Activated T-cell treated with anti-CD3 and anti-CD28 coated beads, Interleukin-2, amount 50 U/mL, for 4 hours (primary cell): ENCODE measurements at regions not wholly inside any gene's neighbourhood (a gene's known extent, or its start where the extent isn't known, plus 50 kb on each side); places are given as distances from the start of the nearest gene placed in this dataset.
"Not testable (repeated sequence)": the region's sequence is repeated elsewhere in the genome, so short reads cannot be mapped to it uniquely, and the experiment has no call there.

Source experiments
- ATAC-seq, 2 donors: fragments of 200-7000 bp; cut with Tn5 transposase; one replicate each; pipeline ENCODE4 v1.10.0; 2021
- DNase-seq: peaks from one replicate; pipeline ENCODE4 v3.0.0-alpha.2; 2020
- H3K27me3 Mint-ChIP-seq: one replicate; pipeline ENCODE4 v1.8.0; 2021; ENCODE audit warnings: low read depth, mixed read lengths
- H3K36me3 Mint-ChIP-seq: one replicate; pipeline ENCODE4 v1.8.0; 2022; ENCODE audit warnings: mixed read lengths; ENCODE audit not compliant: insufficient read depth
- H3K4me1 Mint-ChIP-seq: one replicate; pipeline ENCODE4 v1.8.0; 2021; ENCODE audit warnings: low read depth, mixed read lengths
- H3K4me3 Mint-ChIP-seq: one replicate; pipeline ENCODE4 v1.8.0; 2021; ENCODE audit warnings: mild to moderate bottlenecking, moderate library complexity, mixed read lengths
- H3K9me3 Mint-ChIP-seq: one replicate; pipeline ENCODE4 v1.8.0; 2021; ENCODE audit warnings: mixed read lengths

DNA sequence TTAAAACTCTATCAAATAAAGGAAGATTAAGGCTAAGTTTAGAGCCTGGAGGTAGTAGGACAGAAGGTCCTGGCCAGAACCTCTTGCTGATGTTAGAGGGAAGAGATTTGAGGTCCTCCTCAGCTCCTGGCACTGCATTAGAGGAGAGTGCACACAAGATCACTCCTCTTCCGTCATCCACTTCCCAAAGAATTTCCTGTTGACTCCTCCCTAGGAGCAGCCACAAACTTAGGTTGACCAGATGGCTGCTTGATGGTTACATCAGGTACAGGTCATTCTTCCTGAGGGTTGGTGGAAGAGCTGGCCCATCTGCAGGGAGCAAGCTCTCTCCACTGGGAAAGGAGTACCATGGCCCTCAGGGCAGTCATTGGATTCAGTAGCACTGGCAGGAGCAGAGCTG is 93.9 kb upstream of the IL33 start:
- DNase-seq = no peak
- peaks cover 10% of the 10 kb centered on the region for H3K27me3 Mint-ChIP-seq
- no peaks in the 10 kb centered on the region for H3K4me1 Mint-ChIP-seq
- H3K9me3 Mint-ChIP-seq = no peaks in the 10 kb centered on the region
- ATAC-seq = no peak
- H3K36me3 Mint-ChIP-seq = no peaks in the 10 kb centered on the region
- H3K4me3 Mint-ChIP-seq = no peak overlapping the region

DNA sequence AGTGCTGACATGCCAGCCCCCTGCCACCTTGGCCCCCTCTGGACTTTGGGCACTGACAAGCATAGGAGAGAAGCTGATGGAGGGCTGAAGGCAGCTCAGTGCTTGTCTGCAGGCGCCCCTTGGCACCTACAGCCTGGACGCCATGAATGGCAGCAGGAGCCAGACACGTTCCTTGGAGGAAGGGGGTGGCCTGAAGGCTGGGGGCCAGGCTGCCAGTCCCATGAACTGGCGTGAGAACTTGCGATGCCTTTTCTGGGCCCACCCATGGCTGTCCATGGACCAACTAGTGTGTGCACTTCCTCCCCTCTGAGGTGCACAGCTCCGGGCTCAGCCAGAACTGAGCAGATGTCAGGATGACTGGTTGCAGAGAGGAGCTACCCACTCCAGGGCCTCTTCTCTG is 99.0 kb upstream of the RANBP6 start:
- no peaks in the 10 kb centered on the region for H3K27me3 Mint-ChIP-seq
- DNase-seq = no peak
- H3K36me3 Mint-ChIP-seq = no peaks in the 10 kb centered on the region
- no peak for ATAC-seq
- H3K9me3 Mint-ChIP-seq = no peaks in the 10 kb centered on the region
- H3K4me1 Mint-ChIP-seq = peaks cover 3% of the 10 kb centered on the region
- H3K4me3 Mint-ChIP-seq = no peak overlapping the region

DNA sequence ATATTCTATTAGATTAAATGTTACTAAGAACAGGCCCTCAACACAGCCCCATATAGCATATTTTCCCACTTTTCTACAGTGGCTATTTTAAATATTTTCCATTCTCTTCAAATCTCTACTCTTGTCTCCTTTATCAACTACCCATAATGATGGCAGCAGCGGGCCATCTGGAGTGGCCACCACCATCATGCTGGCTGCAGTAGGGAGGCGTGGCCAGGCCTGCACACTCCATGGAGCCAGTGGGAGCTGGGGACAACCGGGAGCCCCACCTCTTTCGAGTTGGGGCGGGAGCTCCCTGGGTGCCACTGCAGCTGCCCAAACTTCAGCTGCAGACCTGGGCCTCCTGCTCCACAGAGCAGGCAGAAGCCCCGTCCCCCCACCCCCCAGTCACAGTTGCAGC is 98.4 kb upstream of the RANBP6 start:
- H3K4me3 Mint-ChIP-seq = no peak overlapping the region
- ATAC-seq (no peak), DNase-seq (no peak)
- no peaks in the 10 kb centered on the region for H3K27me3 Mint-ChIP-seq
- H3K9me3 Mint-ChIP-seq = no peaks in the 10 kb centered on the region
- peaks cover 3% of the 10 kb centered on the region for H3K4me1 Mint-ChIP-seq
- no peaks in the 10 kb centered on the region for H3K36me3 Mint-ChIP-seq

DNA sequence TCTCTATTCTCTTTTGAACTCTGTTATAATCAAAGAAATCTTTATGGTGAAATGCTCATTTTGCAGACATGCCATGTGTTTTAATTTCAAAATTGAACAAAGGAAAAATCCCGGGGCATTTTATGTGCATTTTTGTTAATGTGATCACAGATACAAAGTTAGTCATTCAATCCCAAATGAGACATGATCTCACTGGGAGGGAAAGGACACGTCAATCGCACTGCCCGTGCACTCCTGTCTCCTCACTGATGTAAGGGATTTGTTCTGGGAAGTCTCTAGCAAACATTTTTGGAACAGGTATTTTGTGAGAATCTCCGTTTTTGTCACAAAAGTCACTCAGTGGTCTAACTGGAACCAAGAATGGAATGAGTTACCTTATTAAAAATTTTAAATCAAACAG is 97.9 kb upstream of the RANBP6 start:
- ATAC-seq = no peak
- Mint-ChIP-seq H3K4me1 (peaks cover 3% of the 10 kb centered on the region), H3K4me3 (no peak overlapping the region), H3K9me3 (no peaks in the 10 kb centered on the region), H3K27me3 (no peaks in the 10 kb centered on the region), H3K36me3 (no peaks in the 10 kb centered on the region)
- no peak for DNase-seq

DNA sequence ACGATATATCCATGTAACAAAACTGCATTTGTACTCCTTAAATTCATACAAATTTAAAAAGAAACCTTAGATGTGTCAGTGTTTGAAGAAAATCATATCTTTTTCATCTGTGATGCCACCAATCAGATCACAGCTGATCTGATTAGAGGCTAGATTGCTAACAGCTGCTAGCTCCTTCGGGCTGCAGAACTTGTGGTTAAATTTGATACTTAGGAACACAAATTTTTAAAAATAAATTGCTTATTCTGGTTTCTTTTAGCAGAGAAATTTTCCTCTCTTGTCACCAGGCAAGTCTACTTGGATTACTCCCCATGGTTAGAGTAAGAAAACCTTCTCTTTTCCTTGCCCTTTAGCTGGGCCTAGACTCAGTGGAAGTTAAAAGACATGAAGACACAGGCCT is 94.6 kb upstream of the RANBP6 start:
- DNase-seq = no peak
- Mint-ChIP-seq H3K27me3 (no peaks in the 10 kb centered on the region), H3K36me3 (no peaks in the 10 kb centered on the region), H3K9me3 (no peaks in the 10 kb centered on the region), H3K4me3 (no peak overlapping the region), H3K4me1 (peaks cover 15% of the 10 kb centered on the region)
- no peak for ATAC-seq

DNA sequence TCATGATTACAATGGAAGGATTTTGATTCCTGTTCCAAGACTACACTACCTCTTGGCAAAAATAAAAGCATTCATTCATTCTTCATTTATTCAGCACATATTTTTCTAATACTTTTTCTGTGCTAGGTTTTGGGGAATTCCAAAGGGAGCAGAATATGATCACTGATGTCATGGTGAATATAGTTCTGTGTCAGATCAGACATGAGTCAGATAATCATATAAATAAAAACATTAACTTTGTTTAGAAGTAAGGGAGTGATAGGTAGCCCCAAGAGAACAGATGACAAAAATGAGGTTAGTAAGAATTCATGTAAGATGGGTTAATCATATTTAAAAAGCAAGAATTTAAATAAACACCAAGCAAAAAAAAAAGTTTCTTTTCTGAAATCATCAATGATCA is 94.1 kb upstream of the RANBP6 start:
- no peaks in the 10 kb centered on the region for H3K27me3 Mint-ChIP-seq
- no peak overlapping the region for H3K4me3 Mint-ChIP-seq
- no peaks in the 10 kb centered on the region for H3K36me3 Mint-ChIP-seq
- H3K4me1 Mint-ChIP-seq = peaks cover 15% of the 10 kb centered on the region
- H3K9me3 Mint-ChIP-seq = no peaks in the 10 kb centered on the region
- DNase-seq (no peak), ATAC-seq (no peak)

DNA sequence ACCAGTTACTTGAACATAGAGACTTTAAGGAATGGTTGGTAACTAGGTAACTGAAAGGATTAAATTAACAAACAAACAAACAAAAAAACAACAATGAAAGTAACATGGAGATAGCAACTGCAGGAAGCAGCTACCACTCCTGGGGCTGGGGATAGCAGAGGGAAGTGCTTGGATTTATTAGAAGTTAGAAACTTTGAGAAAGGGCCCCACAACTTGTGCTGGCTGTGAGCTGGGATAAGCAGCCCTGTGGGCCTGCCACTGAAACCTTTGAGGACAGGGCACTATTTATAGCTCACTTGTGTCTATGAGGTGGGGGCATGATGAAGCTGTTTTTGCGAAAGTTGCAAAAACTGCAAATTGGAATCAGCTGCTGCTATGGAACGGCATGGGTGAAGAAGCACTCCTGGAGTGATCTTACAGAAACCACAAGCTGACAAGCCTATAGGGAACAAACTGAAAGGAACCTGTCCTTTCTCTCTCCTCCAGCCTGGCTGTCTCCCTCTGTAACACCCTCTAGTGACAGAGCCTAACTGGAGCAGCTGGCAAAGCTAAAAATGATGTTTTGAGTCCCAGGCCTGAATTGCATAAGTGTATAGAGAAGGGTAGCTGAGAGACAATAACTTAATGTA is 91.4 kb upstream of the RANBP6 start:
- H3K36me3 Mint-ChIP-seq = no peaks in the 10 kb centered on the region
- H3K27me3 Mint-ChIP-seq = no peaks in the 10 kb centered on the region
- no peaks in the 10 kb centered on the region for H3K9me3 Mint-ChIP-seq
- peak in 1 of 2 donors; percentile 43 for ATAC-seq
- DNase-seq = no peak
- peaks cover 15% of the 10 kb centered on the region for H3K4me1 Mint-ChIP-seq
- no peak overlapping the region for H3K4me3 Mint-ChIP-seq

DNA sequence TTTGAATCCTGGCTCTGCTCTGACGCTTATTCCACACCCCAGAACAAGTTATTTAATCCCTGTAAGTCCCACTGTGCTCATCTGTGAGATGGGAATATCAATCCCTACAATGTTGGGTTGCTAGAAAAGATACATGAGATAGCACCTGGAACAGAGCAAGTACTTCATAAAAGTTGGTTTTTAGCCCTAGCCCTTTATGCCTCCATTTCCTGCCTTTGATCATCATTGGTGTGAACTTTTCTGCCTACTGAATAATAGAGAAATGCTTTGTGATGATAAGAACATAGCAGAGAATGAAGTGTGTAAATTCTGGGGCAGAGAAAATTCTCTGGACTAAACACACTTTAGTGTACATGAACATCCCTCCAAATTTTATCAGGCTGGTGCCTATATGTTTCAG is 90.3 kb upstream of the RANBP6 start:
- no peak for DNase-seq
- no peaks in the 10 kb centered on the region for H3K9me3 Mint-ChIP-seq
- no peaks in the 10 kb centered on the region for H3K27me3 Mint-ChIP-seq
- no peaks in the 10 kb centered on the region for H3K36me3 Mint-ChIP-seq
- no peak for ATAC-seq
- peaks cover 15% of the 10 kb centered on the region for H3K4me1 Mint-ChIP-seq
- H3K4me3 Mint-ChIP-seq = no peak overlapping the region

DNA sequence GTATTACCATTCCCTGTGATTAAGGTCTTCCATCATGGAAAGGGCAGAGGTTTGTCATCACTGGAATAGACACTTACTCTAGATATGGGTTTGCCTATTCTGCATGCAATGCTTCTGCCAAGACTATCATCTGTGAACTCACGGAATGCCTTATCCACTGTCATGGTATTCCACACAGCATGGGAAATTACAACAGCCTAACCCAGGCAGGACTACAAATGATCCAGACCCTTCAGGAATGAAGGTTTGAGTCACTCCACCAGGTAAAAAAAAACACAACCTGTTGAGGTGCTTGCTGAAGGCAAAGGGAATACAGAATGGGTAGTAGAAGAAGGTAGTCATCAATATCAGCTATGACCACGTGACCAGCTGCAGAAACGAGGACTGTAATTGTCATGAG is 89.0 kb upstream of the RANBP6 start:
- not testable (repeated sequence) for H3K9me3 Mint-ChIP-seq, H3K27me3 Mint-ChIP-seq, DNase-seq, H3K36me3 Mint-ChIP-seq, ATAC-seq, H3K4me3 Mint-ChIP-seq
- peaks cover 13% of the 10 kb centered on the region for H3K4me1 Mint-ChIP-seq

DNA sequence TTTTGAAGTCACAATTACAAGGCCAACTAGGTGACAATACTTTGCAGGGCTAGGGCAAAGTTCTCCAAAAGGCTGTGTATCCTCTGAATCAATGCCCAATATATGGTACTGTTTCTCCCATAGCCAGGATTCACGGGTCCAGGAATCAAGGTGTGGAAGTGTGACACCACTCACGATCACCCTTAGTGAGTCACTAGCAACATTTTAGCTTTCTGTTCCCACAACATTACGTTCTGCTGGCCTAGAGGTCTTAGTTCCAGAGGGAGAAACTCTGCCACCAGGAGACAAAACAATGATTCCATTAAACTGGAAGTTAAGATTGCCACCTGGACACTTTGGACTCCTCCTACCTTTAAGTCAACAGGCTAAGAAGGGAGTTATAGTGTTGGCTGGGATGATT is 88.5 kb upstream of the RANBP6 start:
- H3K36me3 Mint-ChIP-seq, DNase-seq, H3K4me3 Mint-ChIP-seq, H3K27me3 Mint-ChIP-seq, H3K9me3 Mint-ChIP-seq, ATAC-seq: not testable (repeated sequence)
- peaks cover 13% of the 10 kb centered on the region for H3K4me1 Mint-ChIP-seq

DNA sequence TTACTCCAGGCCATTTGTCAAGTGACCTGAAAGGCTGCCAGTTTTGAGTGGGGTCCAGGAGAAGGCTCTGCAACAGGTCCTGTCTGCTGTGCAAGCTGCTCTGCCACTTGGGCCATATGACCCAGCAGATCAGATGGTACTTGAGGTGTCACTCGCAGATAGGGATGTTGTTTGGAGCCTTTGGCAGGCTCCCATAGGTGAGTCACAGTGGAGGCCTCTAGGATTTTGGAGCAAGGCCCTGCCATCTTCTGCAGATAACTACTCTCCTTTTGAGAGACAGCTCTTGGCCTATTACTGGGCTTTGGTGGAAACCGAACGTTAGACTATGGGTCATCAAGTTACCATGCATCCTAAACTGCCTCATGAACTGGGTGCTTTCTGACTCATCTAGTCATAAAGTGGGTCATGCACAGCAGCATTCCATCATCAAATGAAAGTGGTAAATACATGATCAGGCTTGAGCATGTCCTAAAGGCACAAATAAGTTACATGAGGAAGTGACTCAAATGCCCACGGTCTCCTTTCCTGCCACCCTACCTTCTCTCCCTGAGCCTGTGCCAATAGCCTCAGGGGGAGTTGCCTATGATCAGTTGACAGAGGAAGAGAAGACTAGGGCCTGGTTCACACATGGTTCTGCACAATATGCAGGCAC is 87.0 kb upstream of the RANBP6 start:
- H3K4me3 Mint-ChIP-seq, H3K9me3 Mint-ChIP-seq, DNase-seq, H3K27me3 Mint-ChIP-seq, H3K36me3 Mint-ChIP-seq: not testable (repeated sequence)
- peak in 1 of 2 donors; percentile 25 for ATAC-seq
- H3K4me1 Mint-ChIP-seq = peaks cover 13% of the 10 kb centered on the region

DNA sequence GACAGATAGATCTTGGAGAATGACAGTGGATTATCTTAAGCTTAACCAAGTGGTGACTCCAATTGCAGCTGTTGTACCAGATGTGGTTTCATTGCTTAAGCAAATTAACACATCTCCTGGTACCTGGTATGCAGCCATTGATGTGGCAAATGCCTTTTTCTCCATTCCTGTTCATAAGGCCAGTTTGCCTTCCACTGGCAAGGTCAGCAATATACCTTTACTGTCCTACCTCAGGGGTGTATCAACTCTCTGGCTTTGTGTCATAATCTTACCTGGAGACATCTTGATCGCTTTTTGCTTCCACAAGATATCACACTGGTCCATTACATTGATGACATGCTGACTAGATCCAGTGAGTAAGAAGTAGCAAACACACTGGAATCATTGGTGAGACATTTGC is 86.3 kb upstream of the RANBP6 start:
- H3K27me3 Mint-ChIP-seq, H3K4me1 Mint-ChIP-seq, DNase-seq, H3K36me3 Mint-ChIP-seq, H3K4me3 Mint-ChIP-seq, ATAC-seq, H3K9me3 Mint-ChIP-seq: not testable (repeated sequence)

DNA sequence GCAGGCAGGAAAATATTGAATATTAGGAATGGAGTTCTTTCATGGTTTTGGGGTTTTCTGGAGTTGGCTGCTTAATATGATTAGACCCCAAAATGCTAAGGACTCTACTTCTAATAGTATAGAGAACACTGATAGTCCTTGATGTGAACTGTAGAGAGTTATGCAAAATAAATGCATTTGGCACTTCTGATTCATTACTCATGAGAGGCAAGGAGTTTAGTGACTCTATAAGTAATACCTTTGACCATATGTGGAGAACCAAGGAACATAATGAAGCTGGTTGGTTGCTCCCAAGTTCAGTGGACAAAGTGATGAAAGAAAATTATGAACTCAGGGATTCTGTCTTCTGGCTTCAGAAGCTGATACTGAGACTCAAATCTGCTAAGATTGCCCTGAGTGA is 83.9 kb upstream of the RANBP6 start:
- not testable (repeated sequence) for DNase-seq, H3K36me3 Mint-ChIP-seq, H3K9me3 Mint-ChIP-seq, ATAC-seq, H3K27me3 Mint-ChIP-seq, H3K4me3 Mint-ChIP-seq, H3K4me1 Mint-ChIP-seq

DNA sequence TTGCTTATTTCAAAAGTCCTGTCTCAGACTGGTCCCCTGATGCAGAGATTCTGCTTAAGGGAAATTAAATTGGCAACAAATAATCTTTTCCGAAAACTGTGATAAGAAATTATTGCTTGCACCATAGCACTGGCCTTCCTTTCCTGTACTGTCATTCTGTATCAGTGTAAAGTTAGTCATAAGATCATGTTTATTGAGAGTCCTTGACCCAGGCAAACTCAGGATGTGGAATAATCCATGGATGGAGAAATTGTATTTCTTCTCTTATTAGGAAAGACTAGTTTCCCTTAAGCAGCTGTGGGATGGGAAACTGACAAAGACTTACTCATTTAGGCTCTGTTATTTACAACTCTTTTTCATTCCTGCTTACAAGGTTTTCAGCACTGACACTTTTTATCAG is 83.0 kb upstream of the RANBP6 start:
- Mint-ChIP-seq H3K4me3 (no peak overlapping the region), H3K9me3 (no peaks in the 10 kb centered on the region), H3K4me1 (no peaks in the 10 kb centered on the region), H3K36me3 (no peaks in the 10 kb centered on the region), H3K27me3 (peaks cover 3% of the 10 kb centered on the region)
- DNase-seq = no peak
- ATAC-seq = no peak

DNA sequence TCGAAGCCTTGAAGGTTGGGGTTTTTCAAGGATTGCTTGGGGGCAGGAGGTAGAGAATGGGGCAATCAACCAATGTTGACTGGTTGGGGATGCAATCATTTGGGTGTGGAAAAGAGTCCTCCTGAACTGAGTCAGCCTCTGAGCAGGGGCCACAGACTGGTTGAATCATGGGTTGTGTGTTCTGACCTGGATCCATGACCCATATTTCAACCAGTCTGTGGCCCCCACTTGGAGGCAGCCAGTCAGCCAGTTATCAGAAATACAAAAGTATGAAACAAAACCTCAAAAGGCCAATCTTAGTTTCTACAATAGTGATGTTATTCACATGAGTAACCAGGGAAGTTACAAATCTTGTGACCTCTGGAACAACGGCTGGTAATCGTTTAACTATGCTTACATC is 81.4 kb upstream of the RANBP6 start:
- ATAC-seq (peak in 1 of 2 donors; percentile 62), DNase-seq (no peak)
- Mint-ChIP-seq H3K36me3 (no peaks in the 10 kb centered on the region), H3K9me3 (no peaks in the 10 kb centered on the region), H3K27me3 (peaks cover 3% of the 10 kb centered on the region), H3K4me3 (no peak overlapping the region), H3K4me1 (no peaks in the 10 kb centered on the region)
